SK-MEL-5 (cell line): ENCODE measurements at regions not wholly inside any gene's neighbourhood (a gene's known extent, or its start where the extent isn't known, plus 50 kb on each side); places are given as distances from the start of the nearest gene placed in this dataset.
"Not testable (repeated sequence)": the region's sequence is repeated elsewhere in the genome, so short reads cannot be mapped to it uniquely, and the experiment has no call there.

ENCODE experiments used
- DNase-seq: peaks from one replicate; pipeline ENCODE4 v3.0.0-alpha.2; 2016; ENCODE audit warnings: low read depth, low spot score
- in situ Hi-C: cut with HindIII; loops from 2 replicates; pipeline ENCODE4 v1.10.0; 2016; ENCODE audit warnings: low sequenced_read_pairs, high pct_unique_total_duplicates, low pct_unique_long_range_greater_than_20kb

DNA sequence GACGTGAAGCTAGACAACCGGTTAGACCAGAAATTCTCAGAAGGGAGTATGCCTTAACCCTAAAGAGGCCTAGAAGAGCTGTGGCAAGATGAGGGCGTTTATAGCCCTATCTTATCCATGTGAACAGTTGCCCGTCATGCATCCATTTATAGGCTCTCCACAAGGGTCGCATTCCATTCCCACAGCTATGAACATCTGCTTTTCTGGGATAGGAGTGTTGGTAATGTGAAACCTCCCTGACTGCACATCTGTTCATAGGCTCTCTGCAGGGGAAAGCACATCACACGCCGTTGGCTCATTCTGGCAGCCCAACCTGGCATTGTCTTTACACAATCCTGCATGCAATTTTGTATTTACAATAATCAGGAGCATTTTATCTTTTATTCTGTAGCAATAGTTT, 485.6 kb downstream of the ACTR3B start:
- DNase-seq, in situ Hi-C loops: not testable (repeated sequence)

DNA sequence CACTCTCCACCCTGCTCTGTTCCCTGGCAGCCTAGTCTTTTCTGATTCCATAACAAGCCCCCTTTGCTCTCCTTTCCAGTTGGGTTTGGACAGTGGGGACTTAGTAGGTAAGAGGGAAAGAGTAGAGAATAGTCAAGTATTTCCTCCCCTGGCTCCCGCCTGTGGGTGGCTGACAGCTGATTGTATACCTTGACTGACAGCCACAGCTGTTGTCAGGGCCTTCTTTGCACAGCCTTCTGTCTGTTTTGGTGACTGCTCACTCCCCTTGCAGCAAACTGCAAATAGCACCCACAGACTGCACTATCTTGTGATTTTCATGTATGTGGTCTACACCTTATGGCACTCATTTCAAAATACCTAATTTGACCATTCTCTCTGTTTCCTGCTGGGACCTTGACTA, 486.3 kb downstream of the ACTR3B start:
- in situ Hi-C loops, result no loop called here
- no peak for DNase-seq

DNA sequence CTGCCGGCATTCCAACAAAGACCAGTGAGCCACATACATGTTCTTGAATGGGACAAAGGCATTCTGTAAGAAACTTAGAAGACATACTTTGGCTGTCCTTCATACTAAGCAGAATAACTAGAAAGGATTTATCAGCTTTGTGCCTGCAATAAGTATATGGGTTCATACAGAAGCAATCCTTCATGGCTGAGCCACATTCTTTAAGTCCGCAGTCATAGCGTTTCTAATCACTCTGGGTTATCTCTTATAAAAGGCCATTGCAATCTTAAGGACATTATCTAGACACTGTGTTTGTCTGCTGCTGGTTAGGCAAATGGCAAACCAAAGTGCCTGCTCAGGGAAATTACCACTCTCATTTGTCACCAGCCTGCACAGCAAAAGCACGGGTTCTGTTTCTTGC, 488.4 kb downstream of the ACTR3B start:
- in situ Hi-C loops, result no loop called here

DNA sequence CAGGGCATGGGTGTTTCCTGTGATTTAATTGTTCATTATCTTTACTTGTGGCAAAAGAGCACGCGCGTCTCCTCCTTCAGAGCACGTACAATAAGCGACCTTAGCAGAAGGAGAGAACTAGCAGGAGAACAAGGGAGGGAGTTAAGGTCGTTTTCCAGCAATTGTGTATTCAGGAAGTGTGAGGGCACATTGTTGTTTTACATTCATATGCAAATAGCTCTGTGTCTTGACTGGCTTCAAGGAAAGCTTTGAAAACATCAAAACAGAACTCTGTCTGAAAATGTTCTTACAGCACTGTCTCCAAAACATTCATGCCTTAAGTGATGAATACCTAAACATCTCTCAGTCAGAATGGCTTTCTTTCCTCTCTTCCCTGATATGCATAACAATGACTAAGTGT, 499.1 kb downstream of the ACTR3B start:
- in situ Hi-C loops, result no loop called here
- no peak for DNase-seq

More for the DNA sequence above, 488.4 kb downstream of the ACTR3B start:
- no peak for DNase-seq

DNA sequence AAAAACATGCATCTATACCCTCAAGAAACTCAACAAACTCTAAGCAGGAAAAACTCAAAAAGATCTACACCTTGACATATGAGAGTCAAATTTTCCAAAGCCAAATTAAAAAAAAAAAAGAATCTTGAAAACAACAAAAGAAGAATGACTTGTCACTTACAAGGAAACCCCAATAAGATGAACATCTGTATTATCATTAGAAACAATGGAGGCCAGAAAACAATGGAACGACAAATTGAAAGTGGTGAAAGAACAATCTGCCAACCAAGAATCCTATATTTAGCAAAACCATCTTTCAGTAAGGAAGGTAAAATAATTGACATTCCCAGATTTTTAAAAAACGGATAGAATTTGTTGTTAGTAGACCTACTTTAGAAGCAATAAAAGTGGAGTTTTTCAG, 516.8 kb downstream of the ACTR3B start:
- in situ Hi-C loops, result no loop called here

DNA sequence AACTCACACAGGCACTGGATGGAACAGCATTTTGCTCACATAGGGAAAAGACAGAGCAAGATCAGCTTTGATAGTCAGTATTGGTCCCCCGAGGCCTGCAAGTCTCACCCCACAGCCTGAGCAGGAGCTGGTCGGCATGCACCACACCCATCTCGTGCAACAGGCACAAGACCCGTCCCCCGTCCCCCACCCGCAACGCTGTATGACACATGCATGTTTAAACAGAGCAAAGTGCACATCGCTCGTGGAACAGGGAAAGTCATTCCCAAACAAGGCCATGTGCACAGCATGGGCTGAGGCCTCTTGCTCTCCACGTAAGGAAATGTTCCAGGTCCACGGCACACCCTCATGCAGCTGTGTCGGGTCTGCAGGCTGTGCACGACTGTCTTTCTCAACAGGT, 527.2 kb downstream of the ACTR3B start:
- in situ Hi-C loops, result no loop called here
- DNase-seq, result no peak

More for the DNA sequence above, 516.8 kb downstream of the ACTR3B start:
- no peak for DNase-seq

DNA sequence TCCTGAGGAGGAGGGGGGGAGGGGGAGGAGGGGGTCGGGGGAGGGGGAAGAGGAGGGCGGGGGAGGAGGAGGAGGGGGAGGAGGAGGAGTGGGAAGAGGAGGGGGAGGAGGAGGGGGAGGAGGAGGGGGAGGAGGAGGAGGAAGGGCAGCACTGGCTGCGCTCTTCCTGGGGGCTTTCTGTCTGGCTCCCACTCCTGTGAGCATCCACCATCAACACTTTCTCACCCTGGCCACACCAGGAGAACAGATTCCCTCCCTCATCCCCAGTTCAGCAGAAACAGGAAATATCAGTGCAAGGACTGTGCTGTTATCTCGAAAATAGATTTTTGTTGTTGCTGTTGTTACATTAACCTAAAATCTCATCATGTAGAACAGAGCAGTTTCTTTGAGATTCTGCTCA, 530.5 kb downstream of the ACTR3B start:
- DNase-seq, result no peak
- in situ Hi-C loops, result no loop called here

DNA sequence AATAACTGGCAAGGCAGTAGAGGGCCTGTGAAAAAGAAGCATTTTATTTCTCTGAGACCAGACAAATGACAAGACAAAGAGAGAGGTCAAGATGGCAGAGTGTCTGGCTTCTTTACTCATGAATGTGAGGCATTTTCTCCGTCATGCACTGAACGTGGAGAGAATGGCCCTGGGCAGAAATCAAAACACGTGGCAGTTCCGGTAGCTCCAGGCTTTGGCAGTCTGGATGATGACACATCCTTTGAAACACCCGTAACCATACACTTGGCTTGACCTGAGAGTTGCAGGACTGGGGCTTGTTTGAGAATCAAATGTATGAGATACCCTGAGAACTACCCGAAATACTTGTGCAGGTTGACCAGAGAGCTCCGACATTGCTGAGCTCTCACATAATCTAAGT, 537.6 kb downstream of the ACTR3B start:
- in situ Hi-C loops, result no loop called here
- DNase-seq, result peak; percentile 71

DNA sequence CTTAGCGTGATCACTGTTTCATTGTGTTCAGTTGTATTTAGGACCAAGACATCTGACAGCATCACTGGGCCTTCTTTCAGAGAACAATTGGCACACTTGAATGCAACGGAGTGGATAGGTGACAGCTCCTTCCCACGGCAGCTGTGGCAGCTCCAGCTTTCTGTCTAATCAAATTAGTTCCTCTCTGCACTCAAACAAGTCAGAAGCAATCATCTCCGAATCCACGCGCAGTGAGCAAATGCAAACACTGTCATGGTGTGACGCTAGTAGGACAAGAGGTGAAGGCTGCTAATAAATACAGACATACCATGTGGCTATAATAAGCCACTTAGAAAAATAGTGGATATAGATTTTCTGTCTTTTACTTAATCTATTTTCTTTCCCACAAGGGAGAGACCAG, 542.4 kb downstream of the ACTR3B start:
- in situ Hi-C loops, result no loop called here
- DNase-seq, result no peak

DNA sequence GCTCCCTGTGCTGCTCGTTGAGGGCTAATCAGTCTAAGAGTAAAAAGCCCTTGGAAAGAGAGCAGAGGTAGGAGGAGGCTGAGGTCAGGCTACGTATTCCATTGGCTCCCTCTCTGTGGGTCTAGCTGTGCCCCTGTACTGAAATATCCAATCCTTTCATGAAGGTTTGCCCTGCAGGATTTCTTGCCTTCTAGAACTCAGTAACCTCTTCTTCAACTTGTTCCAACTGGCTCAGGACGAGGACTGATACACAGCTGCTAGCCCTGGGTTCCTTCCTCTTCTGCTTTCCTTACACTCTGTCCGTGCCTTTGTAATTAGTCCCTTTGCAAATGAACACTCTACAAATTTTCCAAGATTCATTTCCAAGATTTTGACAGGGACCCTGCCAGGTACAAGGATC, 560.5 kb downstream of the ACTR3B start:
- in situ Hi-C loops, result no loop called here
- no peak for DNase-seq

DNA sequence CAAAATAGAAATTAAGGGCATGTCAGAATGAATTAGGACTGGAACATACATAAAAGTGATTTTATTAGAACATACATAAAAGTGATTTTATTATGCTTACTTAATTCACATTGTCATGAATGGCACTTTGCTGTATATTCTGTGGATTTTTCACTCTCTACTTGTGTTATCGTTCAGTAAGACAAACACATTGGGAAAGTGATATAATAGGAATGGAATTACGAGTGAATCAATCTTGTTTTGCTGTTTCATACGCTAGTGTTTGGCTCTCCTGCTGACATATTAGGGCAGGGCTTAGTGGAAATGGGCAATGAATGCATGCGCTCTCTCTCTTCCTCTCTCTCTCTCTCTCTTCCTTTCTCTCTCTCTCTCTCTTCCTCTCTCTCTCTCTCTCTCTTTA, 561.1 kb downstream of the ACTR3B start:
- in situ Hi-C loops, result no loop called here
- DNase-seq, result no peak

DNA sequence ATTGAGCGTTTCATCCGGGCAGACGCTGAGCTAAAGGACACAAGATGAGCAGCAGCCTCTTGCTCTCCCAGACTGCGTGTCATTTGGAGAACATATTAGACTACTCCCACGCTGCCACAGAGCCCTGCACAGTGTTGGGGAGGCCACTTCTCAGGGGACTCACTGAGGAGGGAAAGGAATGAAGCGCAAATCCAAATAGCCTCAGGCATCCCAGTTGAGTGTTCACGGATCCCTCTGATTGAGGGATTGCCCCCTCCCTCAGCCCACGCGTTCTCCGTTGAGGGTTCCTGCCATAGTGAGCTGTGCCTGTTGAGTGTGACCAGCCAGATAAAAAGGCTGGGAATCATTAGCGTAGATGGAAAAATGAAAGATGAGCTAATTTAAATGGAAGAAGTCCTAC, 563.4 kb downstream of the ACTR3B start:
- in situ Hi-C loops, result no loop called here
- no peak for DNase-seq

DNA sequence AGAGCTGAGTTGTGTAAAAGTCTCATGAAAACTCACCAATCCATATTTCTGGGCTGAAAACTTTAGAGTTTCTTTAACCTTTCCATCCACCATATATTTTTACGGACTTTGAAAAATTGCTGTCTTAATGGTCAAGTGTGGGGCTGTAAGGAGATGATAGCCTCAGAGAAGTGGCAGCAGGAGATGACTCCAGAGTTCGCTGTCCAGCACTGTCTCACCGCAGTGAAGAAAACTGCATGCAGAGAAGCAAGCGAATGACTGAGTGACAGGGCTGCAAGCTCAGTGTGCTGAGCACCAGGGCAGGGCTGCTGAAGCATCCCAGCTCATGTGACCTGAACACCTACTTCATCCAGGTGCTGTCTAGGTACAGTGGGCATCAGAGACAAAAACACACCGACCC, 564.5 kb downstream of the ACTR3B start:
- DNase-seq, result no peak
- in situ Hi-C loops, result no loop called here

DNA sequence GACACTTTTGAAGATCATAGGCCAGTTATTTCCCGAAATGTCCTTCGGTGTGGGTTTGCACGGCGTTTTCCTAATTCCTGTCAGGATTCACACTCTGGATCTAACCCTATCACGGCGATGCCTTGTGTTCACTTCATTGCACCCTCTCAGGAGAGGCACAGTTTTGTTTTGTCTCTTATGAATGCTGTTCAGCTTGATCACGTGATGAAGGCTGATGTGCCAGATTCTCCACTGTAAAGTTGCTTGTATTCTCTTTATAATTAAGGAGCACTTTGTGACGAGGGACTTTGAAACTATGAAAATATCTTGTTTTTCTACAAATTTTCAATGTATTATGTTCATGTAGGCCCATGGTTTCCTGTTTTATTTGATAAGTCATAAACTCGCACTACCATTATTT, 568.1 kb downstream of the ACTR3B start:
- no peak for DNase-seq
- in situ Hi-C loops, result no loop called here

DNA sequence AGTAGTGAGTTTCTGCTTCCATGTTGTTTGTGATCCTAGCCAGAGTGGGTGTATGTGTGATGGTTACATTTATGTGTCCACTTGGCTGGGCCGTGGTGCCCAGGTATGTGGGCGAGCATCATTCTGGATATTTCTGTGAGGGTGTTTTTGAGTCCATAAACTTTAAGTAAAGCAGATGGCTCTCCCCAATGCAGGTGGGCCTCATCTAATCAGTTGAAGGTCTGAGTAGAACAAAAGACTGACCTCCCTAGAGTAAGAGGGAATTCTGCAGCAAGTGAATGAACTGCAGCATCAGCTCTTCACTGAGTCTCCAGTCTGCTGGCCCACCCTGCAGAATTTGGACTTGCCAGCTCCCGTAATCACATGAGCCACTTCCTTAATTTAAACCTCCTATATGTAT, 571.9 kb downstream of the ACTR3B start:
- in situ Hi-C loops, result no loop called here
- DNase-seq, result no peak

DNA sequence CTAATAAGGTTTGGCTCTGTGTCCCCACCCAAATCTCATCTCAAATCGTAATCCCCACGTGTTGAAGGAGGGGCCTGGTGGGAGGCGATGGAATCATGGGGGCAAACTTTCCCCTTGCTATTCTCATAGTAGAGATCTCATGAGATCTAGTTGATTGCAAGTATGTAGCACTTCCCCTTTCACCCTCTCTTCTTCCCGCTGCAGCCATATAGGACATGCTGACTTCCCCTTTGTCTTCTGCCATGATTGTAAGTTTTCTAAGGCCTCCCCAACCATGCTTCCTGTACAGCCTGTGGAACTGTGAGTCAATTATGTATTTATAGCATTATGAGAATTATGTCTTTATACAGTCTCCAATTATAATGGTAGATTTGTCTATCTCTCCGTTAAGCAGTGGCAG, 594.5 kb downstream of the ACTR3B start:
- DNase-seq, result no peak
- in situ Hi-C loops, result no loop called here

DNA sequence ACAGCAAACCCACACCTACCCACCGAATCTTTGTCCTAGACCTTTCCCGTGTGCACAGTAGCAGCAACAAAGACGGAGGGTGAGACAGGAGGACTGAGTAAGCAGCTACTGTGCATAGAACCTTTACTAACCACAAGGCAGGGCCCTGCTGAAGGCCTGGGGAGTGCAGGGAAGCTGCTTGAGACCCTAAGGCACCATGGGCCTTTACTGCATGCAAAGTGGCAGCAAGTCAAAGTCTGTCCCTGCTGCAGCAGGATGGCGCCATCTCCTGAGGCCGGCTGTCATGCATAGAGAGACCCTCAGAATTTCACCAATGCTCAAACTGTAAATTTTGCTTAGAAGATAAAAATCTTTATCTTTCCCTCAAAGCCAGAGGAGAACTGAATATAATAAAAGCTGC, 610.5 kb downstream of the ACTR3B start:
- no peak for DNase-seq
- in situ Hi-C loops, result no loop called here

DNA sequence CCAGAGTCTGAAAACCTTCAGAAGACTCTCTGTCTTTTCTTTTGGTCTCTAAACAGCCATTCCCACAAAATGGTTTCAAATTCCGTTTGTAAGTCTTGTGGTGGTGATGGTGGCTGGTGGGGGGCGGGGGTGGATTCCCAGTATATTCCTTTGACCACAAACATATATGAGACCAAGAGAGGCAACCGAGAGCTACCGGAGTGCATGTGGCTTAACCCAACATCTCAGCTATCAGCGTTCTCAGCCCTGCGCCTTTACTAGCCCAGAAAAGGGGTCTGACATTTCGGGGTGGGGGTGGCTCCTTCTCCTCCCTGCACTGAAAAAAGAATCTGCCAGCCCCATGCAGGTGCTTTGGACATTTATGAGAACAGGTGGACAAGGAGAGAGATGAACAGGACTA, 621.1 kb downstream of the ACTR3B start:
- in situ Hi-C loops, result no loop called here
- DNase-seq, result no peak

DNA sequence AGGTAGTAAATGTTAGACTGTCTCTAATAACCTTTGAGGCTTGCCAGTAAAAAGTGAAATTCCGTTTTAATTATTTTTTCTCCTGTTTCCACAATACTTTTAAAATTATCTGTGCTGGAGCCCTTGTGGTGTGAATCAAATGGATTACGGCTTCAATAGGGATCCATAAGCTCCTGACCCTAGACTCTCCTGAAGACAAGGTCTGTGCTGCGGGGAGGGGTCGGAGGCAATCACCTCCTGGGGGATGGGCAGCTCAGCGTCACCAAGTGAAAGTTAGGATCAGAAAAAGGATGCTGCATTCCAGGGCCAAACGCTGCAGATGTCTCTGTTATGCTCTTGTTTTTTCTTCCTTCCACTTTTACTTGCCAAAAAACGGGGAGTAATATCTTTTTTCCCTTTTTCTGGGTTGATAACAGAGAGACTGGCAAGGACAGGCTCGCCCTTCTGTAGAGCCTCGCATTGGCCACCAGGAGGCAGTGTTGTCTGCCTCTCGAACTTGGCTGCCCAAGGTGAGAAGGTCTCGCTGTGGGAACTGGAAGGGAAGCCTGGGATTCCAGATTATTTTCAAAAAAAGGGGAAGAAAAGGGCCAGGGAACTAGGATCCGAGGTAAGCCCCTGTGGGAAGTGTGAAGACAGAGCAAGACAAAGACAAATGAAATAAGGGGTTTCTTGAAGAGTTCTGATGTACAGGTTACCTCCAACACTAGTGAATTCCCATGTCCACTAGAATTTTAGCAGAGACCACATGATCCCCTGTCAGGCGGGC, 621.9 kb downstream of the ACTR3B start:
- DNase-seq, result peak; percentile 76
- in situ Hi-C loops, result no loop called here

DNA sequence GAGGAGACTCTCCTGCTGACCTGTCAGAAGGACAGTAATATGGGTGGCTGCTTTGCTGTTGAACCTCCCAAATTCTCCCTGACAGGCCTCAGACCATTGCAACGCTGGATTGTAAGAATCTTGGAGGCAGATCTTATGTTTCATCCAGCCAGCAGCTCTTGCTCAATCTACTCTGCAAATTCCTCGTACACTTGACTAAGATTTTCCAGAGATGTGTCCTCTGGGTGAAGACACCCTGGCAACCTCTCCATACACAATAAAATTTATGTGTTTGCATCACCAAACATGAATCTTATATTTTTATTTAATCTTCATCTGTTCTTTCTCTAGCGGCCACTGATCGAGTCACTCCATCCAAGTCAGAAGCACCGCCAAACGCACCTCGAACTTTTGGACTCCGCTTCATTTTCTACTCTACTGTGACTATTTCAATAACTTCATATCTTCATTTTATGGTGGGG, 623.1 kb downstream of the ACTR3B start:
- in situ Hi-C loops, result no loop called here
- no peak for DNase-seq
